Smooth muscle cell of the brain vasculature (primary cell): ENCODE measurements at regions not wholly inside any gene's neighbourhood (a gene's known extent, or its start where the extent isn't known, plus 50 kb on each side); places are given as distances from the start of the nearest gene placed in this dataset.
"Not testable (repeated sequence)": the region's sequence is repeated elsewhere in the genome, so short reads cannot be mapped to it uniquely, and the experiment has no call there.

Experiments used
- DNase-seq: peaks from one replicate; pipeline ENCODE4 v3.0.0-alpha.2; 2012; ENCODE audit warnings: low read depth, low spot score

DNA sequence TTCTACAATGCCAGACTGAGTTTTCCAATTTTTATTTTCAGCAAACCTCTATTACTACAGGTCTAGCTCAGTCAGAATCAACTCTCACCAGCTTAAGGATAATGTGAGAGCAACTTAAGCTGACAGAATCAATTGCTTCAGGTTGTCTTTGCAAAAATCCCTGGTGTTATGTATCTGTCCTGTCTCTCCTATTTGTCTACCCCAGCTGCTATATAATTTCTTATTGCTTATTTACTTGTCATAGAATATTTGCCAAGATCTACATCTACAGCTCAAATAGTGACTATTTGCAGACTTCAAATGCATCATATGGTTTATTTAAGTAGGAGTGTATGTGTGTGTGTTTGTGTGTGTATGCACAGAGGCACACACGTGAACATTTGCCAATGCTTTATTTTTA lies 54.1 kb downstream of the FOXG1 start:
- no peak for DNase-seq

DNA sequence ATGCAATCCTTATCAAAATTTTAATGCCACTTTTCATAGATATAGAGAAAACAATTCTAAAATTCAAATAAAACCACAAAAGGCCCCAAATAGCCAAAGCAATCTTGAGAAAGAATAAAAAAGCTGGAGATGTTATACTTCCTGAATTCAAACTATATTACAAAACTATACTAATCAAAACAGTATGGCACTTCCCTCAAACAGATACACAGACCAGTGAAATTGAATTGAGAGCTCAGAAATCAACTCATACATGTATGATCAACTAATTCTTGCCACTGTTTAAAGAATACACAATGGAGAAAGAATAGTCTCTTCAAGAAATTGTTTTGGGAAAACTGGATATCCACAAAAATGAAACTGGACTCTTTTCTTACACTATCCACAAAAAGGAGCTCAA lies 55.4 kb downstream of the FOXG1 start:
- no peak for DNase-seq

DNA sequence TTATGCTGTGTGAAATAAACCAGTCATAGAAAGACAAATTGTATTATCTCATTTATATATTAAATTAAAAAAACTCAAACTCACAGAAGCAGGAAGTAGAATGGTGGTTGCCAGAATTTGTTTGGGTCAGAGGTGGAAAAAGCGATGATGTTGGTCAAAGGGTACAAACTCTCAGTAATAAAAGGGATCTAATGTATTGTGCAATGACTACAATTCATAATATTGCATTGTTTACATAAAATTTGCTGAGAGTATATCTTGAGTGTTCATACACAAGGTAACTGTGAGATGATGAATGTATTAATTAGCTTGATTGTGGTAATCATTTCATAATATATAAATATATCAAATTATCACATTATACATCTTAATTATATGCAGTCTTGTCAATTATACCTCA lies 56.7 kb downstream of the FOXG1 start:
- no peak for DNase-seq

DNA sequence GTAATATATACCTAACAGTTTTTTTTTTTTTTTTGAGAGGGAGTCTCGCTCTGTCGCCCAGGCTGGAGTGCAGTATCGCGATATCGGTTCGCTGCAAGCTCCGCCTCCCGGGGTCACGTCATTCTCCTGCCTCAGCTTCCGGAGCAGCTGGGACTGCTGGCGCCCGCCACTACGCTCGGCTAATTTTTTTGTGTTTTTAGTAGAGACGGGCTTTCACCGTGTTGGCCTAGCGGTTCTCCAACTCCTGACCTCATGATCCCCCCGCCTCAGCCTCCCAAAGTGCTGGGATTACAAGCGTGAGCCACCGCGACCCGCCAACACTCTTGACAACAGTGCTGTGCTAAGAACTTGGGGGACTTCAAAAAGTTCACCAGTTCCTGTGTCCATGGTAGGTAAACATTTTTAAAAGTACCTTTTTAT lies 63.5 kb downstream of the FOXG1 start:
- no peak for DNase-seq

DNA sequence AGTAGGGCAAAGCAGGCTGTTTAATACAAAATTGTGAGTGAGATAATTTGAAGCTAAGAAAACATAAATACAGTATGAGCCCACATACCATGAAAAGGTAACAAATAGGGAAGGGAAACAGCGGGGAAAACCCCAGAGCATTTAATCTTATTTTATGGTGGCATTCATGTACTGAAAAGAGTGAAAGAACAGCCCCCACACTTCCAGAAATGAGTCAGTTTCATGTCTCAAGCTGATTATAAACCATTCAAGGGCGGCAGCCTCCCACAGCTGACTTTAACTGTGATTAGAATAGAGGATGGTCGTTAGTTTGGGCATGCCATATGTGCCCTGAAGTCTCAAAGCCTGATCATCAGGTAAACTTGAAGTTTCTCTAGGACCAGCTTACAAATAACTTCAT lies 64.5 kb downstream of the FOXG1 start:
- DNase-seq = no peak

DNA sequence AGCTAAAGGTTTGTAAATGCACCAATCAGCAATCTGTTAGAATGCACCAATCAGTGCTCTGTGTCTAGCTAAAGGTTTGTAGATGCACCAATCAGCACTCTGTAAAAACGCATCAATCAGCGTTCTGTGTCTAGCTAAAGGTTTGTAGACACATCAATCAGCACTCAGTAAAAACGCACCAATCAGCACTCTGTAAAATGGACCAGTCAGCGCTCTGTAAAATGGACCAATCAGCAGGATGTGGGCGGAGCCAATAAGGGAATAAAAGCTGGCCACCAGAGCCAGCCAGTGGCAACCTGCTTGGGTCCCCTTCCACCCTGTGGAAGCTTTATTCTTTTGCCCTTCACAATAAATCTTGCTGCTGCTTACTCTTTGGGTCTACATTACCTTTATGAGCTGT lies 76.0 kb downstream of the FOXG1 start:
- not testable (repeated sequence) for DNase-seq

DNA sequence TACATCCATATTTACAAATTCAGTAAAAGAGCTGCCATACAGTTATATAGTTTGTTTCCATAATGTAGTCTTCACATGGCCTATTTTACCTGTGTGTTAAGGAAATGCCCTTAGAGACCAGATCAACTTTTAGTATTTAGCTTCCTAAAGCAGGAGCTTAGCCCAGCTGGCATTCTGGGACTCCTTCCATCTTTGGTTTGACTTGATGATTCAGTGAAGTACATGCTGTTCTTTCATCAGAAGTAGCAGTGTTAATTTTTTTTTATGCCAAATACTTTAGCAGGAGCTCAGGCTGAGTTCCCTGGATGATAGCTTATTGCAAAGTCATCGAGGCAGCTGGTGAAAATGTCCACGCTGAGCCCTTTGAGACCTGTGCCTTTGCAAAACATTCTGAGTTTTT lies 101.0 kb downstream of the FOXG1 start:
- no peak for DNase-seq

DNA sequence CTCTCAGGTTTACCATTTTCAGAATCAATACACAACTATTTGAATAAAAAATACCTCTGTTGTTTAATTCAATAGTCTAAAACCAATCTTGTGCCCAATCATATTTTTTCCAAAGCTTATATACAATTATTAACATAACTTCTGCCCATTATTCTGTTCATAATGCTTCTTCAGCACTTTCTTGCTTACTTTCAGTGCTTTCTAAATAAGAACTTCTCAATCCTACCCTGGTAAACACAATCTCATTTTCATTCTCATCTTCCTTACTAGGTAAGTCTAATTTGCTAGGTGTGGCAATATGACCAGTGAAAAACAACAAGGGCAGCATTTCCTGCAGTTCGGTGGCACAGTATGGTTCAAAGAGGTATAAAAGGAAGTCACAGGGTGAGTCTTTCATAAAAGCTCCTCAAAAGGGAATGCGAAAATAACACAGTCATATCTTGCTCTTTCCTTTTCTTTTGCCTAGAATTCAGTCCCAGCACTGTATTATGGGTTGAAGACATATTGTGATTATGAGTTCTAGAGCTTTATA lies 103.5 kb downstream of the FOXG1 start:
- DNase-seq = no peak

DNA sequence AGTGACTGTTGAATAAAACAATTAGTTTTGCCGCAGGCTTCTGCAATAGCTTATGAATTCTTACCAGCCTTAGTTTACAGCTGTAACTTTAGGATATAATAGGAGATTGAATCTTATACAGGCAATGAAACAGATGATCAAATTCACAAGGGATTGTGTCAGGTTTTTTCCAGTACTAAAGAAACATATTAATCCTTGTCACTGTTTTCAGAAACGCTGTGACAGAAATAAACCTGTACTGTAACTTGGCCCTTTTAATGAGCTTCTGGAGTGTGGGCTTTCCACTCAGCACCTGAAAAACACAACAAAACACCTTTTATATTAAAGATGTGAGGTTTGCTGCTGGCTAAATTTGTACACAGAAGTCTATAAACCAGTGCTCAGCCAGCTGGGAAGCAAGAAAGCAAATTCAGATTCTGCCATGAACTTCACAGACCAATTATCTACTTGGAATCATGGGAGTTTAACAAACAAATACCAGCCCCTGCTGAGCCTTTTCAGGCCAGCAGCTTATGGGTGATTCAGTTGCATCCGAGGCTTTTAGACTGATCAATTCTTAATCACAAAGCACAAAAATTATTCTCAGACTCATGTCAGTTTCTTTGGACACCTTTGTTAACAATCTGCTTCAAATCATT lies 109.5 kb downstream of the FOXG1 start:
- DNase-seq = no peak

DNA sequence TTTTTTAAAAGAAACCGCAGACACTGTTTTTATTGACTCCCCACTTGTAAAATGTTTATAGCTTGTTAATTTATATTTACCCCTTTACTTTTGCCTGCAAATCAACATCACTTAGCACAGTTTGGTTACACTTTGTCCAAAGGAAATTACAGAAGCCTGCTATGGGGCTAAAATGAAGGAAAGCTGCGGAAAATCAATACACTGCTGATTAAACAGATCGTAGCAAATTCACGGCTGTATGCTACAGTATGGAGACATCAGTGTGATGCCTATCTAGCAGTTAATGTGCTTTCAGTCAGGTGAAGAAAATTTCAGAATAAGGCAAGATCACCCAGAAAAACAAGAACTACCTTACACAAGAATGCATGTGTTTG lies 110.0 kb downstream of the FOXG1 start:
- DNase-seq = no peak

DNA sequence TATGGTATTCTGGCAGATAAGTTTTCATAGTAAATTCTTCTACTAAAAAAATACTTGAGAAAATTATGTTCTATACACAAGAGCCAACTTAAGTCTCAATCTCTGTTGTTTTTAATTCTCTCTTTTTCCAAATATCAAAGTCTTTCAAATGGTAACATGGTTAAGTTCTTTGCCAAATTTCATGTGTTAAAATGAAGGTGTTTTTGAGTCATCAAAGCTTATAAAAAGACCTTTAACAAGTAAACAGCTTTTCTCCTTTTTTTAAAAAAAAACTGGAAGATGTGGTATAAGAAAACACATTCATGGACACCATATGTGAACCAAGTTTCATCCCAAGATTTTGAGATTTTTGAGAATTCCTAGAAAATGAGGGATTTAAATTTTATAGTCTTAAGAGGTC lies 111.3 kb downstream of the FOXG1 start:
- DNase-seq = no peak

DNA sequence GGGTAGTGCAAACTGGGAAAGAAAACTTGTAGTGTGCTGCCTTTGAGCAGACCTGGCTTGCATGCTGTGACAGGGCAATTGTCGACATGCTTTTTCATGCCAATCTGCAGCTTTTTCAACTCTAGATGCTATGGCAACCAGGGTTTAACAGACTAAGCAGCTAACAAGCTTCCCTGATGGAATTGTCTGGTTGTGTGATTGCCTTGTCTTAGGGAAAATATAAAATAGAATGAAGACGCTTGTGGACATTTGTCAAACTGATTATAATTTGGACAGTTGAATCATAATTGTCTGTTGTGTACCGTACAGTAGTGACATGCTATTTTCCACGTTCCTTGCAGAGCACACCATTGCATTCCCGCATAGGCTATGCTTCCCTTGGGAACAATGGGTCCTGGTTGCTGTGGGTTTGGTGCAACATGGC lies 113.0 kb downstream of the FOXG1 start:
- DNase-seq = no peak

DNA sequence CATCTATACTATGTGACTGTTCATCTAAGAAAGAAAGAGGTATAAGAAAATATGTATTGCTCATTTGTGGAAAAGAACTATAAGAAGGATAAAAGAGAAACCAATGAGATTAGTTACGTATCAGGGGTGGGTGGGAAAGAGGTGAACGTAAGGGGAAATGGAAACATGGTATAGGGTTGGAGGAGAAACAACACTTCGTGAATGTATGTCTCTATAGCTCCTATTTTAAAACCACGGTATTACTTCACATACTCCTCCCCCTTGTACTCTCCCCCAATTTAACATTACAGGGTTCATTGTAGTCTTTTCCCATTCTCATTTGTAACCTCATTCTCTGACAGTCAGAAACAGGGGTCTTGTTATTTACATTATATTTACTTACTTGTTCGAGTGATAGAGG lies 120.4 kb downstream of the FOXG1 start:
- DNase-seq = no peak

DNA sequence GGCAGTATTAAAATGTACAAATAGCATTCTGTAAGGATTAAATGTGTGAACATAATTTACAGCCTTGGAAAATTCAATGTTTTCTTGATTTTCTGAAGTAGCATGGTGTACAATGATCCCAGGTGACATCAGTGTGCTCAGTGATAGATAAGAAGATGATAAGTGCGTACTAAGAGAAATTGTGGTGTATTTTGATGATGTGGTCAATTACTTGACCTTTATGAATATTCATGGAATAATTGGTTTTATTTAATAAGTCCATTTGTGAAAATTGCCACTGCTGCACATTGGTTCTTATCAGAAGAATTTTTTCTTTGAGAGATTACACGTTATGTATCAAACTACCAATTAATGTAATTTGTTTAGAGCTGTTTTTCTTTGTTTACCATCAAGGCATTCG lies 128.8 kb downstream of the FOXG1 start:
- DNase-seq = no peak

DNA sequence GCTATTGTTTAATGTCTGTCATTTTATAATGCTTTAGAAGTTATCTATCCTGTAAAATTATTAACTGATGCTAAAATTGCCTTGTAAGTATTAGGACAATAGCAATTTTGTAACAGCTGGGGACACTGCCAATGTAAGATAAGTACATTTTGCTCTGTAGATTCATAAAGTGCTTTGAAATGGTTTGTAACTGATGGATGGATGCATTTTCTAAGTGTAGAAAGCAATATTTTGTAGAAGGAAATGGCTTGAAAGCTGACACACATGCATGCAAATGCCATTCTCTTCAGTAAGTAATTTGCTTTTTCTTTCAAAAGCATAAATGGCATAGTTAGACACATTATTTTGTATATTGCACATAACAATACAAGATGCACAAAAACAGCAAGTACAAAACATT lies 129.8 kb downstream of the FOXG1 start:
- no peak for DNase-seq

DNA sequence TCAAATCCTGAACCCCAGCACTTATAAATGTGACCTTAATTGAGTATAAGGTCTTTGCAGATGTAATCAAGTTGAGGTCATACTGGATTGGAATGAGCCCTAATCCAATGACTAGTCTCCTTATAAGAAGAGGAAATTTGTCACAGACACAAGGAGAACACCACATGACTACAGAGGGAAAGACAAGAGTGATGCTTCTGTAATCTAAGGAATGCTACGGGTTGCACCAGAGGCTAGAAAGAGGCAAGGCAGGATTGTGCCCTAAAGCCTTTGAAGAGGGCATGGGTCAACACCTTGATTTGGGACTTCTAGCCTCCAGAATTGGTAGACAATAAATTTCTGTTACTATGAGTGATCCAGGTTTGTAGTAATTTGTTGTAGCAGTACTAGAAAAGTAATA lies 135.0 kb downstream of the FOXG1 start:
- no peak for DNase-seq

DNA sequence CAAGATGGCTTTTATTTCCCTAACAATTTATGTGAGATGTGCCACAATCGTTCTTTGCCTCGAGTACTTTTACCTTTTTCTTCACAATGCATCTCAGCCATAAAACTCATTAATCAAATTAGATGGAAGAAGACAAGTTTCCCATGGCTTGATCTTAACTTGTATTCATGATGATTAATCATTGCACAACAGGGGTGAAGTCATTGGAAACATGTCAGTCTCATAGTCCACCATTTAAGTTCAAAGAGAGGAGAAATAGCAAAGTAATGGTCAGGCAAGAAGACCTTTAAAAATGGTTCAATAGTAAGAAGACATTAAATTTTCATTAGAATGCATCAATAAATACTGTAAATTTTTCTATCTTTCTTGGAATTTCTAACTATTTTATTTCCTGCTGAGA lies 136.3 kb downstream of the FOXG1 start:
- DNase-seq = no peak

DNA sequence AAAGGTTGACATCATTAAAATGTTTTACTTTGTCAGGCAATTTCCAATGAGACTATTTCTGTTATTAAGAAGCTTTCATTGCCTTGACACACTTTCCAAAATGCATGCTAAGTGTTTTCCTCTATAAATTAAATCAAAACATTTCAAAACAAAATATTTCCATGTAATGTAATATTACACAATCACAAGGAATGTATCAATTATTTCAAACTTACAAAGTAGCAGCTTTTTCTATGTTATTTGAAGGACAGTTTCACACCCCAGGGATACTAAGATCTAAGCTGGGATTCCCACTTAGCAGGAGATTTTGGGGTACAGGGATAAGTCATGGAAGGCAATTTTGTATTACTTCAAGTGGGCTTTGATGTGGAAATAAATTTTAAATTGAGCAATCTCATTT lies 144.9 kb downstream of the FOXG1 start:
- DNase-seq = no peak

DNA sequence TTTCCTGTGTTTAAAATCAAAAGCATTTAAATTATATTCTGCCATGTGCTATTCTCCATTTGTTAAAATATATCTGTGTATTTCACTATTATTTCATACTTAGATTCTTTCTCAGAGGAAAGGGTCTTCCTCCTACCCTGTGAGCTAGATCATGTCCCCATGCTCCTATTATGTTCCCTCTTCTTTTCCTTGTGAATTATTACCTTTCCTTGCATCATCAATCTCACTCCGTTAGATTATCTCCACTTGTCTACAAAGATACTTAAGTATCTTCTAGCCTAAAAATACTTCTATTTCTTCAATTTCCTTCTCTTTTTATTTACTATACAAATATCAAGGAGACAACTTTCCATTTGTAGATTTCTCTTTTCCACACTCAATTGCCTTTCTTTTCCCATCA lies 146.5 kb downstream of the FOXG1 start:
- DNase-seq = no peak

DNA sequence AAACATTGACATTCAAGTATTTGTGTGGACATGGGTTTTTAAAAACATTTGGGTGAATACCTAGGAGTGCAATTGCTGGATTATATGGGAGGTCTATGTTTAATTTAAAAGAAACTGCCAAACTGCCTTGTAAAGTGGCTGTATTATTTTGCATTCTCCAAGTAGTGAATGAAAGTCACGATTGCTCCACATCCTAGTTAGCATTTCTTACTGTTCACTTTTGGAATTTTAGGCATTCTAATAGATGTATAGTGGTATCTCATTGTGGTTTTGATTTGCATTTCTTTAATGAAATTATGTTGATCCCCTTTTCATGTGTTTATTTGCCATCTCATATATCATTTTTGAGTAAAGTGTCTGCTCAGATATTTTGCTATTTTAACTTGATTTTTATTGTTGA lies 159.5 kb downstream of the FOXG1 start:
- no peak for DNase-seq

DNA sequence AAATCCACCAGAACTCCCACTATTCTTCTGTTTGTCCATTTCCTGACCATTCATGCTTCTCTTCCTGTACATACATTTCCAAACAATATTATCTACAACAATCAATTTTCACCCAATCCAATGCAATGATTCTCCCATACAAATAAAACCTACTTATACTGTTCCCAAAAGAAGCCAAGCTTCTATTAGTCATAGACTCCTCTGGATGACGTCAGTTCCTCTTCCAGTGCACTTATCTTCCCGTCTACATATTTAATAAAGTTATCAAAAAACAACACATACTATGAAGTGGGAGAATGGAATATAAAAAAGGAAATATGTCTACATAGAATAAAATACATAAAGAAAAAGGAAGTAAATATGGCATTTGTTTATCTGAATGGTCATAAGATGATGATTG lies 165.4 kb downstream of the FOXG1 start:
- DNase-seq = no peak

DNA sequence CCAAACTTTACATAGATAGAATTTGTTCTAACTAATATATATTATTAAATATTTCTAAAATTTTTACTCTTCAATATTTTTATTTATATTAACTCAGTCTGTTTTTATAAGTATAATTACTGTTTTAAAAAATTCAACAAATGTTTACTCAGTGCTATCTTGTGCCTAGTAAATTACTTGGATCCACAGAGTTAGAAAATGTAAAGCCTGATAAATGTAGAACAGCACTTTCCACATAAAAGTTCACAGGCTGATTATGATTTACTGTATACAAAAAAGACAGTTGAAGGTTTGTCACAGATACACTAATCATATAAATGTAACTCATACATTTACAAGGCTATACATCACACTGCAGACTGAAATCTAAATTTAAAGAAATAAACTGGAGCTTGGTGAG lies 170.0 kb downstream of the FOXG1 start:
- DNase-seq = no peak

DNA sequence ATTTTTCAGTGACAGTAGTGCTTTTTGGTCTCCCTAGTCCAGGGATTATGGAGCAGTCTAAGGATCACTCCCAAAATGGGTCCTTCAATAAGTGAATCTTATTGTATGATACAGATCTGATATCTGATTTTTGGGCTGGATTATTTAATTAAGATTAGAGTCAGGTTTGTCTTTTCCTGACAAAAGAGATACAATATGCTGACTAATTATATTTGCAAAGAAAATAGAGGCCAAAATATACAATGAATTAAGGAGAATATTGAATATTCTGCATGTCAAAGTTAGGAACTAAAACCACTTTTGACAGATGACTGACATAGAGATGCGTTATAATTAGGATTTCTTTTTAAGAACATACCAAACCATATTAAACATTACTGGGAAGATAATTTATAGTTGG lies 175.2 kb downstream of the FOXG1 start:
- no peak for DNase-seq

DNA sequence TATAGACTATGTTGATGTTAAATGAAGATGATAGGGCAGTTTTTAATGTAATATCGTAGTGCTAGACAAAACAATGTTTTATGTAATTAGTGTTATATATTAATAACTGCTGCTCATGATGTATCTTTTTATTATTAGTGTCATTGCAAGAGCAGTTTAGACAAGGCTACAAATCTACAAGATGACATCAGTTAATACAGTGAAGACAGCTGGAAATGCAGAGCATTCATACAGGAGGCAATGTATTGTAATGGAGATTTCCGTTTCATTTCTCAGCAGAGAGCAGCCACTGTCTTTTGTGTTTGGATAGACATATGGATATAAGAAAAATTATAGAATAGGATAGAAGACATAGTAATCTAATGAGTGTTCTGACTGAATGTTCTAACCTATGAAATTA lies 178.0 kb downstream of the FOXG1 start:
- no peak for DNase-seq
